ENCODE measurements at regions not wholly inside any gene's neighbourhood (a gene's known extent, or its start where the extent isn't known, plus 50 kb on each side); places are given as distances from the start of the nearest gene placed in this dataset.
"Not testable (repeated sequence)": the region's sequence is repeated elsewhere in the genome, so short reads cannot be mapped to it uniquely, and the experiment has no call there.

- FAIRE-seq = no peak
- DNase-seq (ENCODE audit: extremely low spot score, insufficient read length, low read depth) = no peak
Observed at GRCh38 chr2:184032983-184033382, 565.3 kb upstream of the ZNF804A start.

- DNase-seq (ENCODE audit: extremely low spot score, insufficient read length, low read depth) (no peak), FAIRE-seq (no peak)
Observed at GRCh38 chr2:184037273-184037672, 561.1 kb upstream of the ZNF804A start.

- no peak for FAIRE-seq
- DNase-seq (ENCODE audit: extremely low spot score, insufficient read length, low read depth) = no peak
Observed at GRCh38 chr2:184039493-184039892, 558.8 kb upstream of the ZNF804A start.

- DNase-seq (ENCODE audit: extremely low spot score, insufficient read length, low read depth) = no peak
- no peak for FAIRE-seq
Observed at GRCh38 chr2:184040230-184040629, 558.1 kb upstream of the ZNF804A start.

GRCh38 chr2:184041077-184041476 lies 557.3 kb upstream of the ZNF804A start:
- DNase-seq (ENCODE audit: extremely low spot score, insufficient read length, low read depth) (no peak), FAIRE-seq (no peak)

- no peak for DNase-seq (ENCODE audit: extremely low spot score, insufficient read length, low read depth)
- FAIRE-seq = no peak
Observed at GRCh38 chr2:184041777-184042176, 556.6 kb upstream of the ZNF804A start.

GRCh38 chr2:184047536-184047935 lies 550.8 kb upstream of the ZNF804A start:
- DNase-seq (ENCODE audit: extremely low spot score, insufficient read length, low read depth) = no peak
- FAIRE-seq = no peak

GRCh38 chr2:184049566-184049965 lies 548.8 kb upstream of the ZNF804A start:
- DNase-seq (ENCODE audit: extremely low spot score, insufficient read length, low read depth) = no peak
- no peak for FAIRE-seq

GRCh38 chr2:184053326-184053725 lies 545.0 kb upstream of the ZNF804A start:
- no peak for FAIRE-seq
- DNase-seq (ENCODE audit: extremely low spot score, insufficient read length, low read depth) = no peak

- DNase-seq (ENCODE audit: extremely low spot score, insufficient read length, low read depth); FAIRE-seq: not testable (repeated sequence)
Observed at GRCh38 chr2:184054419-184054818, 543.9 kb upstream of the ZNF804A start.

GRCh38 chr2:184057910-184058309 lies 540.4 kb upstream of the ZNF804A start:
- FAIRE-seq (no peak), DNase-seq (ENCODE audit: extremely low spot score, insufficient read length, low read depth) (no peak)

GRCh38 chr2:184060268-184060667 lies 538.1 kb upstream of the ZNF804A start:
- not testable (repeated sequence) for DNase-seq (ENCODE audit: extremely low spot score, insufficient read length, low read depth); FAIRE-seq

- DNase-seq (ENCODE audit: extremely low spot score, insufficient read length, low read depth) (no peak), FAIRE-seq (no peak)
Observed at GRCh38 chr2:184067502-184067901, 530.8 kb upstream of the ZNF804A start.

GRCh38 chr2:184072470-184072869 lies 525.9 kb upstream of the ZNF804A start:
- FAIRE-seq (no peak), DNase-seq (ENCODE audit: extremely low spot score, insufficient read length, low read depth) (no peak)

GRCh38 chr2:184078496-184078895 lies 519.8 kb upstream of the ZNF804A start:
- no peak for DNase-seq (ENCODE audit: extremely low spot score, insufficient read length, low read depth)
- no peak for FAIRE-seq

GRCh38 chr2:184091456-184091855 lies 506.9 kb upstream of the ZNF804A start:
- no peak for FAIRE-seq
- DNase-seq (ENCODE audit: extremely low spot score, insufficient read length, low read depth) = no peak

- DNase-seq (ENCODE audit: extremely low spot score, insufficient read length, low read depth) (no peak), FAIRE-seq (no peak)
Observed at GRCh38 chr2:184113696-184114403, 484.5 kb upstream of the ZNF804A start.

GRCh38 chr2:184114439-184114838 lies 483.9 kb upstream of the ZNF804A start:
- DNase-seq (ENCODE audit: extremely low spot score, insufficient read length, low read depth) (no peak), FAIRE-seq (peak; percentile 45)

- FAIRE-seq (no peak), DNase-seq (ENCODE audit: extremely low spot score, insufficient read length, low read depth) (no peak)
Observed at GRCh38 chr2:184119989-184120800, 478.1 kb upstream of the ZNF804A start.

- FAIRE-seq (no peak), DNase-seq (ENCODE audit: extremely low spot score, insufficient read length, low read depth) (no peak)
Observed at GRCh38 chr2:184125867-184126266, 472.5 kb upstream of the ZNF804A start.

GRCh38 chr2:184129073-184129472 lies 469.3 kb upstream of the ZNF804A start:
- no peak for FAIRE-seq
- no peak for DNase-seq (ENCODE audit: extremely low spot score, insufficient read length, low read depth)
